NOMO-1 (cell line): ENCODE measurements at regions not wholly inside any gene's neighbourhood (a gene's known extent, or its start where the extent isn't known, plus 50 kb on each side); places are given as distances from the start of the nearest gene placed in this dataset.
"Not testable (repeated sequence)": the region's sequence is repeated elsewhere in the genome, so short reads cannot be mapped to it uniquely, and the experiment has no call there.

Experiments
- DNase-seq, 2 experiments: peaks; one replicate each; lab custom pipeline; 2025; ENCODE audit not compliant: unreplicated experiment in 2 of 2; lab: John Stamatoyannopoulos, UW

GRCh38 chrX:13189380-13189779 is 130.5 kb downstream of the ATXN3L start:
- DNase-seq: no peak

GRCh38 chrX:13188731-13189309 is 131.0 kb downstream of the ATXN3L start:
- DNase-seq: no peak

- not testable (repeated sequence) for DNase-seq
These were observed 133.2 kb downstream of the ATXN3L start for GRCh38 chrX:13186643-13187042.

- DNase-seq: no peak
These were observed 136.4 kb upstream of the FAM9C start for GRCh38 chrX:13180807-13181206.

GRCh38 chrX:13179586-13179985 is 135.2 kb upstream of the FAM9C start:
- no peak for DNase-seq

DNA sequence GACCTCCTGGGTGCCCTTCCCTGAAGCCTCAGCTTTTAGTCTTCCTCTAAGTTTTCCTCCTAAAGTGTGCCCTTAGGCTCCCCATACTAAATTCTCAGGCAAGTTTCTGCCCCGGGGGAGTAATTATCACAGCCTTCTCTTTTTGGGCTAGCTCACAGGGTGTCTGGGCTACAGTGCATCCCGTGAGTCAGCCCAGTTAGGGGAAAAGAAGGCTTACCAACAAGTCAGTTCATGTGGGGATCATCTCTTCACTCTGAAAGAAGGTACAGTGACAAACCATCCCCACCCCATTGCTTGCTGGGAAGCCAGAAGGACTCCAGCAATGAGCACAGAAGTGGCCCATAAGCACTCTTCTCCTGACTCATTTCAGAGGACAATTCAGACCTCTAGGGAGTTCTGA is 134.7 kb upstream of the FAM9C start:
- no peak for DNase-seq

DNA sequence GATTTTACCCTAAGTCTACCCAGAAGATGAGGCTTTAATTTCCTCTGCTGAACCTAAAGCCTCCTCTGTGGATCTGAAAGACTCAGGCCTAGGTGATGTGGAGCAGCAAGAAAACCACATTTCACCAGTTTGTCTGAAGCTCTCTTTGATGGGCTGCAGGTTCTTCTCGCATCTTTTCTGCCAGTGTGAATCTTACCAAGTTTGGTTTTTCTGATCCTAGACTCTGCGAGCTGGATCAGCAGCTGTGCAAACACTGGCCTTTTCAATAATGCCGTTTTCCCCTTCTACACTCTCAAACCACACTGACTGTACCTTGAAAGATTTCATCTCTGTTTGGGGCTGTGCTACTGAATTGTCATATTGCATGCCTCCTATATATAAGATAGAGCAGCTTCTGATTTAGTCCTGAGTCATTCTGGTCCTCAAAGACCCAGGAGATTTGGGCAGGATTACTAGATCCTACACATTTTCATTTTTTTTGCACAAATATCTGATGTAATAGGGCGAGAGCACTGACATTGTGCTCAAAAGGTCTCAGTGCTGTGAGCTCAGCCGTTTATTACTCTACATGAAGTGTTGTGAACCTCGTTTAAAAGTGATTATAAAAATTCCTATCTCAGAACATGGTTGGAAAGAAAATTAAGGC is 133.6 kb upstream of the FAM9C start:
- no peak for DNase-seq

GRCh38 chrX:13175056-13175455 is 130.6 kb upstream of the FAM9C start:
- DNase-seq: no peak

GRCh38 chrX:13170966-13171558 is 126.6 kb upstream of the FAM9C start:
- DNase-seq: no peak

DNA sequence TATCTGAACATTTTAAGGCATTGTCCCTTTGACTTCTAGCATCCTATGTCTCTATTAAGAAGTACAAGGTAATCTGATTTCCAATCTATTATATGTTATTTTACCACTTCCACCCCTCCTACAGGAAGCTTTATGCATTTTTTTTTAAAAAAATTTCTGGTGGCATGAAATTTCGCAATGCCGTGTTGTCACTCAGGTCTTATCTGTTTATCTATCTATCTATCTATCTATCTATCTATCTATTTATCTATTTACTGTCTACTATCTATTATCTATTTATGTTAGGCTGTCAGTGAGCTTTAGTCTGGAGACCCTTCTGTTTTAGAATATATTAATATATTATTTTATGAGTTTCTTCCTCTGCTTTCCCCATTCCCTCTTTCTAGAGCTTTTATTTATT is 125.3 kb upstream of the FAM9C start:
- no peak for DNase-seq

DNA sequence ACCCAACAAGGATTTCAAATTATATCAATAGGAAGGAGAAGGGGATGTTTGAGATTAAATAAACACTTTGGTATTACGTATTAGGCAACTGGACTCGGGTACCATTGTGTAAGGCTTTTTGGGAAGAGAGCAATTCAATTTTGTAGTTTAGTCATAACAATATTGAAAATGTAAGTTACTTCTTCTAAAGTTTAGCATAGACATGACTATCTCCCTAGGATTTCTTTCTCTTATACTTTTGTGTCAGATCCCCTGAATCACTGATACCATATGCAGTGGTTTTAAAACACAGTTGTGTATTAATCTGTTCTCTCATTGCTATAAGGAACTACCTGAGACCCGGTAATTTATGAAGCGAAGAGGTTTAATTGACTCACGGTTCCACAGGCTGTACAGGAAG is 123.8 kb upstream of the FAM9C start:
- no peak for DNase-seq

GRCh38 chrX:13167481-13168231 is 123.2 kb upstream of the FAM9C start:
- peak; percentile 9 to 56 for DNase-seq

GRCh38 chrX:13165266-13166189 is 121.1 kb upstream of the FAM9C start:
- DNase-seq: no peak

- DNase-seq: no peak
These were observed 120.2 kb upstream of the FAM9C start for GRCh38 chrX:13164611-13165010.

DNA sequence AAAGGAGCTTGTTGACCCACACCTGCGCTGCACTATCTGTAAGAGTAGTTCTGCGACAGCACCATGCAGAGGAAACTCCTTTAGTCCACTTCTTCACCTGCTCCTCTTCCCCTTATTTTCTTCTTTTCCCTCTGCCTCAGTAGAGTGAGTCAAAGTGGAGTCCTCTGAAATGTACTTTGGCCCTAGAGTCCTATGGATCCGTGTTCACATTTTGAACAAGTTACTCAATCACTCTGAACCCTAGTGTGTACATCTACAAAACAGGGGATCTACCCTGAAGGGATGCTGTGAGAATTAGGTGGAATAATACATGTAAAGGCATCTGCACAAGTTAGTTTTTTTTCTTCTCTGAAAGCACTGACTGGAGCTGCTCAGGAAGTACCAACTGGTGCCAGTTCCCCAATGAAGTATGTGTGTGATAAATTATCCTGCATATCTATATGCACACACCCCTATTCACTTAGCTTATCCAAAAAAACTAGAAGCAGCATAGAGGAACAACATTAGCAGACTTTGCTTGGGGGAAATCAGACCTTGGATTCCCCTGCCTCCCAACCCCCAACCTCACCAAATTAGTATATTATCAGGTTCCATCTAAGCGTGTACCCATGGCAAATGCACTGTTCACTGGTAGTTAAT is 118.5 kb upstream of the FAM9C start:
- DNase-seq: no peak

DNA sequence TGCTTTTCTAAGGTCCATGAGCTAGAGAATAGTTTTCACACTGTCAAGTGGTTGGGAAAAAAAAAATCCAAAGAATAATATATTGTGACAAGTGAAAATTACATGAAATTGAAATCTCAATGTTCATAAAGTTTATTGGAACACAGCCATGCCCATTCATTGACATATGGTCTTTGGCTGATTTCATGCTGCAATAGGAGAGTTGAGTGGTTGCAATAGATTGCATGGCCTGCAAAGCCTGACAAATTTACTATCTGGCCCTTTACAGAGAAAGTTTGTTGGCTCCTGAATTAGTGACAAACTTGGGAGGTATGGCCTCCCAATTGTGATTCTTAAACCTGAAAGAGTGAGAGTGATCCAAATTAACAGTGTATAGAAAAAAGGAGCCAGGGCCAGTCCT is 115.5 kb upstream of the FAM9C start:
- DNase-seq: no peak

GRCh38 chrX:13158911-13159310 is 114.5 kb upstream of the FAM9C start:
- DNase-seq: no peak

- not testable (repeated sequence) for DNase-seq
These were observed 111.1 kb upstream of the FAM9C start for GRCh38 chrX:13155550-13155949.

GRCh38 chrX:13153796-13154195 is 109.4 kb upstream of the FAM9C start:
- DNase-seq: no peak

DNA sequence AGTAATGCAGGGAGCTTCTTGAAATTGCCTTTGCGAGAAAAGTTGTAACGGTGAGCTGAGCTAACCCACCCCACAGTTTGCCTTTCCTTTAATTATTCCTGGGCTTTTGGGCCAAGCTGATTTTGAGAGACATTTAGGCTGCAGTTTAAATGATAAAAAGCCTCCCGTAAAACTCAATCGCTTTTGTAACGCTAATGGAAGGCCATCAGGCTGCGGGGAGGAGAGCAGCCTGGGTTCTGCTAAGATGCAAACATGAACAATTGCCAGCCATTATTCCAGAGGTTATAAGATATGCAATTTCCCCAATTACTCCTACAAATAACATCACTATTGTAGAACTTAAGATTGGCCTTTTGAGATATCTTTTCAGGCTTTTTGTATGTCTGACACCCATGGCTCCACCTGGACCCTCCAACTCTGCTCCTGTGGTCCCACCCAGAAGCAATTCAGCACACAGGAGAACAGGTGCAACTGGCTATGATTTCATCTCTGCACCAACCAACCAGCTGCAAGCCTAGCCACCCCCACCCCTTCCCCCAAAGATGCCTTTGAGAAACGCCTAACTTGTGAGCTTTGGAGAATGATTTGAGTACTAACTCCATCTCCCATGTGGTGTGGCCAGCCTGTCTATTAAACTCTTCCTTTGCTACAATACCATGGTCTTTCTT is 108.2 kb upstream of the FAM9C start:
- DNase-seq: no peak
